ENCODE measurements at regions not wholly inside any gene's neighbourhood (a gene's known extent, or its start where the extent isn't known, plus 50 kb on each side); places are given as distances from the start of the nearest gene placed in this dataset.

GRCh38 chr5:67669916-67670315, 473.3 kb upstream of the CD180 start:
- Histone ChIP-seq H3K79me2 (ENCODE audit: control insufficient read depth, insufficient read depth, low read length) (no peaks in the 10 kb centered on the region), H3K27ac (ENCODE audit: control insufficient read depth, insufficient read depth) (no peak overlapping the region), H3K36me3 (ENCODE audit: control insufficient read depth in 2 of 2, insufficient read depth in 2 of 2, low read length in 1 of 2) (no peaks in the 10 kb centered on the region), H3K4me1 (ENCODE audit: control insufficient read depth, insufficient read depth, low read length) (no peaks in the 10 kb centered on the region), H4K20me1 (ENCODE audit: control insufficient read depth, insufficient read depth) (no peaks in the 10 kb centered on the region), H3K4me3 (no peak overlapping the region), H2AFZ (ENCODE audit: control insufficient read depth, low read depth, low read length) (no peak overlapping the region), H3K27me3 (replicated peaks in 1 of 2; ENCODE audit: control insufficient read depth in 2 of 2, insufficient read depth in 2 of 2, low read length in 1 of 2) (no peaks in the 10 kb centered on the region), H3K9ac (ENCODE audit: control insufficient read depth, insufficient read depth, low read length) (no peak overlapping the region), H3K9me3 (replicated peaks; ENCODE audit: control insufficient read depth, insufficient read depth, low read length) (peaks cover 1% of the 10 kb centered on the region; the same call in 2 of the 3 replicates), H3K4me2 (ENCODE audit: control insufficient read depth, insufficient read depth) (no peak overlapping the region)
- in situ Hi-C loops (cut with MboI), result no loop called here
- no peak for ATAC-seq
- SMC1A ChIA-PET (ENCODE audit: uncharacterized antibody, unreplicated experiment), result no interaction called here
- RAD21 ChIA-PET (ENCODE audit: unreplicated experiment), result no interaction called here
- intact Hi-C loops (cut with micrococcal nuclease; ENCODE audit: unreplicated experiment), result no loop called here
- TF ChIP-seq E2F4 (IDR thresholded peaks at IDR 0.05; ENCODE audit: low read depth, low read length) (no peak), STAT1 (conservative IDR thresholded peaks at IDR 0.05) (no peak), STAT3 (IDR thresholded peaks at IDR 0.05; ENCODE audit: low read depth, low read length) (no peak)
- FAIRE-seq, result no peak
- WGBS (ENCODE audit: insufficient coverage, insufficient replicate concordance, low lambda C conversion rate, missing lambda C conversion rate), result 0% methylated on average over 2 of the region's 2 CpGs
- DNase-seq (ENCODE audit: low read depth, low spot score), result no peak
- POLR2A ChIA-PET, result no interaction called here
- CTCF ChIA-PET, result no interaction called here
- no TSS peak for BruUV-seq (replicated peaks)

GRCh38 chr5:67660149-67660548, 463.6 kb upstream of the CD180 start:
- Histone ChIP-seq H3K9ac (ENCODE audit: control insufficient read depth, insufficient read depth, low read length) (no peak overlapping the region), H3K36me3 (ENCODE audit: control insufficient read depth in 2 of 2, insufficient read depth in 2 of 2, low read length in 1 of 2) (no peaks in the 10 kb centered on the region), H3K4me2 (ENCODE audit: control insufficient read depth, insufficient read depth) (no peak overlapping the region), H3K9me3 (replicated peaks; ENCODE audit: control insufficient read depth, insufficient read depth, low read length) (no peaks in the 10 kb centered on the region), H2AFZ (ENCODE audit: control insufficient read depth, low read depth, low read length) (no peak overlapping the region), H3K27me3 (replicated peaks in 1 of 2; ENCODE audit: control insufficient read depth in 2 of 2, insufficient read depth in 2 of 2, low read length in 1 of 2) (no peaks in the 10 kb centered on the region), H3K27ac (ENCODE audit: control insufficient read depth, insufficient read depth) (no peak overlapping the region), H4K20me1 (ENCODE audit: control insufficient read depth, insufficient read depth) (no peaks in the 10 kb centered on the region), H3K4me3 (no peak overlapping the region), H3K79me2 (ENCODE audit: control insufficient read depth, insufficient read depth, low read length) (no peaks in the 10 kb centered on the region), H3K4me1 (ENCODE audit: control insufficient read depth, insufficient read depth, low read length) (no peaks in the 10 kb centered on the region)
- no peak for ATAC-seq
- in situ Hi-C loops (cut with MboI), result no loop called here
- WGBS (ENCODE audit: insufficient coverage, insufficient replicate concordance, low lambda C conversion rate, missing lambda C conversion rate), result 59% methylated on average over 3 of the region's 3 CpGs
- POLR2A ChIA-PET, result no interaction called here
- RAD21 ChIA-PET (ENCODE audit: unreplicated experiment), result no interaction called here
- no TSS peak for BruUV-seq (replicated peaks)
- SMC1A ChIA-PET (ENCODE audit: uncharacterized antibody, unreplicated experiment), result no interaction called here
- FAIRE-seq, result no peak
- intact Hi-C loops (cut with micrococcal nuclease; ENCODE audit: unreplicated experiment), result no loop called here
- CTCF ChIA-PET, result no interaction called here
- DNase-seq (ENCODE audit: low read depth, low spot score), result no peak
- TF ChIP-seq POLR2AphosphoS2 (IDR thresholded peaks at IDR 0.05; ENCODE audit: low read depth, low read length) (no peak), CBX3 (IDR thresholded peaks at IDR 0.05; ENCODE audit: borderline replicate concordance, low read depth) (no peak), ZSCAN29 (IDR thresholded peaks at IDR 0.05) (no peak), ATF2 (IDR thresholded peaks at IDR 0.05; ENCODE audit: low read length) (no peak), MYB (IDR thresholded peaks at IDR 0.05; ENCODE audit: borderline replicate concordance, low read depth, low read length) (no peak), SUPT20H (IDR thresholded peaks at IDR 0.05; ENCODE audit: borderline replicate concordance, control insufficient read depth, low read depth, low read length) (no peak), FOXK2 (IDR thresholded peaks at IDR 0.05) (no peak), RCOR1 (conservative IDR thresholded peaks at IDR 0.05; ENCODE audit: low read depth, low read length) (no peak), ZBED1 (IDR thresholded peaks at IDR 0.05; ENCODE audit: borderline replicate concordance) (no peak)
- TF ChIP-seq, protein P1, sequence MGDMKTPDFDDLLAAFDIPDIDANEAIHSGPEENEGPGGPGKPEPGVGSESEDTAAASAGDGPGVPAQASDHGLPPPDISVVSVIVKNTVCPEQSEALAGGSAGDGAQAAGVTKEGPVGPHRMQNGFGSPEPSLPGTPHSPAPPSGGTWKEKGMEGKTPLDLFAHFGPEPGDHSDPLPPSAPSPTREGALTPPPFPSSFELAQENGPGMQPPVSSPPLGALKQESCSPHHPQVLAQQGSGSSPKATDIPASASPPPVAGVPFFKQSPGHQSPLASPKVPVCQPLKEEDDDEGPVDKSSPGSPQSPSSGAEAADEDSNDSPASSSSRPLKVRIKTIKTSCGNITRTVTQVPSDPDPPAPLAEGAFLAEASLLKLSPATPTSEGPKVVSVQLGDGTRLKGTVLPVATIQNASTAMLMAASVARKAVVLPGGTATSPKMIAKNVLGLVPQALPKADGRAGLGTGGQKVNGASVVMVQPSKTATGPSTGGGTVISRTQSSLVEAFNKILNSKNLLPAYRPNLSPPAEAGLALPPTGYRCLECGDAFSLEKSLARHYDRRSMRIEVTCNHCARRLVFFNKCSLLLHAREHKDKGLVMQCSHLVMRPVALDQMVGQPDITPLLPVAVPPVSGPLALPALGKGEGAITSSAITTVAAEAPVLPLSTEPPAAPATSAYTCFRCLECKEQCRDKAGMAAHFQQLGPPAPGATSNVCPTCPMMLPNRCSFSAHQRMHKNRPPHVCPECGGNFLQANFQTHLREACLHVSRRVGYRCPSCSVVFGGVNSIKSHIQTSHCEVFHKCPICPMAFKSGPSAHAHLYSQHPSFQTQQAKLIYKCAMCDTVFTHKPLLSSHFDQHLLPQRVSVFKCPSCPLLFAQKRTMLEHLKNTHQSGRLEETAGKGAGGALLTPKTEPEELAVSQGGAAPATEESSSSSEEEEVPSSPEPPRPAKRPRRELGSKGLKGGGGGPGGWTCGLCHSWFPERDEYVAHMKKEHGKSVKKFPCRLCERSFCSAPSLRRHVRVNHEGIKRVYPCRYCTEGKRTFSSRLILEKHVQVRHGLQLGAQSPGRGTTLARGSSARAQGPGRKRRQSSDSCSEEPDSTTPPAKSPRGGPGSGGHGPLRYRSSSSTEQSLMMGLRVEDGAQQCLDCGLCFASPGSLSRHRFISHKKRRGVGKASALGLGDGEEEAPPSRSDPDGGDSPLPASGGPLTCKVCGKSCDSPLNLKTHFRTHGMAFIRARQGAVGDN (IDR thresholded peaks at IDR 0.05), result no peak
